Naive B cell (primary cell): ENCODE measurements at regions not wholly inside any gene's neighbourhood (a gene's known extent, or its start where the extent isn't known, plus 50 kb on each side); places are given as distances from the start of the nearest gene placed in this dataset.

ENCODE experiments used
- ATAC-seq, 2 donors: fragments of 150-1000 bp; cut with Tn5 transposase; 2 replicates each; pipeline ENCODE4 v1.10.0; 2021; ENCODE audit warnings: low read depth in 2 of 2, mild to moderate bottlenecking in 2 of 2, moderate library complexity in 2 of 2
- DNase-seq: peaks from one replicate; pipeline ENCODE4 v3.0.0; 2022
- H3K27ac Mint-ChIP-seq, 6 donors: one replicate each; pipeline ENCODE4 v1.8.0; 2020 to 2022; ENCODE audit warnings: mild to moderate bottlenecking in 6 of 6, mixed read lengths in 6 of 6, moderate library complexity in 5 of 6, inconsistent platforms in 2 of 6
- H3K27me3 Mint-ChIP-seq, 3 donors: one replicate each; pipeline ENCODE4 v1.8.0; 2021 to 2022; ENCODE audit warnings: mixed read lengths in 3 of 3, mild to moderate bottlenecking in 1 of 3
- H3K36me3 Mint-ChIP-seq, 2 donors: one replicate each; pipeline ENCODE4 v1.8.0; 2020 to 2022; ENCODE audit warnings: mixed read lengths in 2 of 2, inconsistent platforms in 1 of 2, mild to moderate bottlenecking in 1 of 2
- H3K4me1 Mint-ChIP-seq, 3 donors: one replicate each; pipeline ENCODE4 v1.8.0; 2020 to 2022; ENCODE audit warnings: mixed read lengths in 3 of 3, inconsistent platforms in 1 of 3, mild to moderate bottlenecking in 1 of 3, moderate library complexity in 1 of 3
- H3K4me3 Mint-ChIP-seq, 8 donors: one replicate each; pipeline ENCODE4 v1.8.0; 2020 to 2022; ENCODE audit warnings: mild to moderate bottlenecking in 8 of 8, mixed read lengths in 8 of 8, moderate library complexity in 8 of 8, inconsistent platforms in 2 of 8
- H3K9me3 Mint-ChIP-seq, 7 donors: one replicate each; pipeline ENCODE4 v1.8.0; 2020 to 2022; ENCODE audit warnings: mixed read lengths in 7 of 7, mild to moderate bottlenecking in 5 of 7, inconsistent platforms in 2 of 7, moderate library complexity in 1 of 7

DNA sequence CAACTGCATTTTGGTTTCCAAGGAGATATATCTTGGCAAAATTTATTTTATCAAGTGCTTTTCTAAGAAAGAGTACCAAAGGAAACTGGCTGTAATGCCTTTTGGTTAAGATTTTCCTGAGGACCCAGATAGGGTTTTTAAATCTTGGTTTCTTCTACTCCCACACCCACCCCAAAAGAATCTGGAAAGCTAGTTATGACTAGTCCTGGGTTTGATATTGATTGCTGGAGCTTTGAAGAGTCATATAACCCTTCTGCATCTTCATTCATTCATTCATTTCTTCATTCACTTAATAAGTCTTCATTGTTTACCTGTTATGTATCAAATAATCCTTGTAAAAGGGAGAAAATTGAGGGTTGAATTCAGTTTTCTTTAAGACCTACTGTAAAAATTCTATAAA lies 425.2 kb downstream of the PCNX1 start:
- H3K9me3 Mint-ChIP-seq: peaks cover 0 to 5% (median 0%) of the 10 kb centered on the region in 7 donors
- no peak for ATAC-seq

GRCh38 chr14:71333705-71334104 lies 426.4 kb downstream of the PCNX1 start:
- Mint-ChIP-seq H3K27me3 (no peaks in the 10 kb centered on the region), H3K9me3 (peaks cover 0 to 5% (median 0%) of the 10 kb centered on the region in 7 donors), H3K4me3 (peak overlapping the region in 3 of 8 donors; percentile 23 to 35 (median 30)), H3K27ac (peak overlapping the region in 4 of 6 donors; percentile 3 to 49 (median 36)), H3K4me1 (peaks cover 62 to 85% (median 82%) of the 10 kb centered on the region in 3 donors), H3K36me3 (peaks cover 27% of the 10 kb centered on the region in 2 donors)
- DNase-seq (no peak), ATAC-seq (no peak)

More for the DNA sequence above, 425.2 kb downstream of the PCNX1 start:
- H3K27ac Mint-ChIP-seq: peak overlapping the region in 2 of 6 donors; percentile 46 to 61
- H3K4me3 Mint-ChIP-seq: no peak overlapping the region
- peaks cover 18 to 21% of the 10 kb centered on the region in 2 donors for H3K36me3 Mint-ChIP-seq
- H3K4me1 Mint-ChIP-seq: peaks cover 66 to 88% (median 84%) of the 10 kb centered on the region in 3 donors
- DNase-seq: no peak
- no peaks in the 10 kb centered on the region for H3K27me3 Mint-ChIP-seq

DNA sequence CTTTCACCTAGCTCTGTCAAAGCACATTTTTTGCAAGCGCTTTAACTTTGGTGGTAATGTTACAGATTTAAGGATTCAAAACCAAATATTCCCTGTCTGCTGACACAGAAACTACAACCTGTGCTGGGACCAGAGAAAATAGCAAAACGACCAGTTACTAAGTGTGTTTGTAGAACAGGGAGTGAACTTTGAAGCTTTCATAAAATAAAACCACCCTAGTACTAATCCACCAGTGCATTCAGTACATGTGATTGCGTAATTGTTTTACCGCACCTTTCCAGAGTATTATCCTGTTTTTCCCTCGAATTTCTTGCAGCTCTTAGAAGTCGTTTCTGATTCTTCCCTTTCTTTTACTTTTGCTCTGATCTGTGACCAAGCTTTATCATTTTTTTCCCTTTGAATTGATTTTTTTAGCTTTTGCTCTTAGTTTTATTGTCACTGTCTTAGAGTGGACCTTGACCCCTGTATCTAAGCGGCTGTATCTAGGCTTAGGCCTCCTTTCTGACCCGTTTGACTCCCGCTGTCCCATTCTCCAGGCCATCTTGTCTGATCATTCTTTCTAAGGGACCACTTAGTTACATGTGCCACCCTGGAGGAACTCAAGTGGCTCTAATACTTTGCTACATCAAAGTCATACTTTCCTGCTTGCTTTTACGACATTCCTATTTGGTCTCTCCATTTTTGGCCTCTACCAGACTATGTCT lies 429.4 kb downstream of the PCNX1 start:
- H3K4me3 Mint-ChIP-seq: no peak overlapping the region
- peaks cover 0 to 5% (median 0%) of the 10 kb centered on the region in 7 donors for H3K9me3 Mint-ChIP-seq
- no peaks in the 10 kb centered on the region for H3K27me3 Mint-ChIP-seq
- peaks cover 24 to 27% of the 10 kb centered on the region in 2 donors for H3K36me3 Mint-ChIP-seq
- ATAC-seq (no peak), DNase-seq (no peak)
- H3K4me1 Mint-ChIP-seq: peaks cover 53 to 85% (median 84%) of the 10 kb centered on the region in 3 donors
- peak overlapping the region in 4 of 6 donors; percentile 28 to 63 (median 58) for H3K27ac Mint-ChIP-seq

GRCh38 chr14:71338153-71338552 lies 430.9 kb downstream of the PCNX1 start:
- no peaks in the 10 kb centered on the region for H3K27me3 Mint-ChIP-seq
- peaks cover 0 to 5% (median 0%) of the 10 kb centered on the region in 7 donors for H3K9me3 Mint-ChIP-seq
- ATAC-seq: no peak
- H3K4me3 Mint-ChIP-seq: no peak overlapping the region
- H3K36me3 Mint-ChIP-seq: peaks cover 24 to 27% of the 10 kb centered on the region in 2 donors
- peaks cover 46 to 89% (median 83%) of the 10 kb centered on the region in 3 donors for H3K4me1 Mint-ChIP-seq
- no peak for DNase-seq
- H3K27ac Mint-ChIP-seq: peak overlapping the region in 5 of 6 donors; percentile 54 to 86 (median 75)

GRCh38 chr14:71339650-71340415 lies 432.6 kb downstream of the PCNX1 start:
- H3K27me3 Mint-ChIP-seq: no peaks in the 10 kb centered on the region
- ATAC-seq (no peak), DNase-seq (no peak)
- peaks cover 49 to 90% (median 87%) of the 10 kb centered on the region in 3 donors for H3K4me1 Mint-ChIP-seq
- H3K27ac Mint-ChIP-seq: peak overlapping the region in 5 of 6 donors; percentile 17 to 87 (median 32)
- peak overlapping the region in 1 of 8 donors; percentile 3 for H3K4me3 Mint-ChIP-seq
- peaks cover 20 to 26% of the 10 kb centered on the region in 2 donors for H3K36me3 Mint-ChIP-seq
- no peaks in the 10 kb centered on the region for H3K9me3 Mint-ChIP-seq

GRCh38 chr14:71341156-71341555 lies 433.9 kb downstream of the PCNX1 start:
- Mint-ChIP-seq H3K4me3 (peak overlapping the region in 2 of 8 donors; percentile 8 to 19), H3K4me1 (peaks cover 46 to 87% (median 83%) of the 10 kb centered on the region in 3 donors), H3K36me3 (peaks cover 24 to 31% of the 10 kb centered on the region in 2 donors), H3K27me3 (no peaks in the 10 kb centered on the region), H3K27ac (peak overlapping the region in 3 of 6 donors; percentile 2 to 82 (median 35)), H3K9me3 (no peaks in the 10 kb centered on the region)
- ATAC-seq (no peak), DNase-seq (no peak)

GRCh38 chr14:71343724-71344123 lies 436.5 kb downstream of the PCNX1 start:
- ATAC-seq: no peak
- H3K4me3 Mint-ChIP-seq: no peak overlapping the region
- DNase-seq: no peak
- peaks cover 6 to 17% of the 10 kb centered on the region in 2 donors for H3K36me3 Mint-ChIP-seq
- H3K9me3 Mint-ChIP-seq: no peaks in the 10 kb centered on the region
- peak overlapping the region in 5 of 6 donors; percentile 47 to 89 (median 60) for H3K27ac Mint-ChIP-seq
- peaks cover 42 to 92% (median 83%) of the 10 kb centered on the region in 3 donors for H3K4me1 Mint-ChIP-seq
- H3K27me3 Mint-ChIP-seq: no peaks in the 10 kb centered on the region

- Mint-ChIP-seq H3K4me3 (peak overlapping the region in 1 of 8 donors; percentile 71), H3K9me3 (no peaks in the 10 kb centered on the region), H3K27me3 (no peaks in the 10 kb centered on the region), H3K4me1 (peaks cover 49 to 93% (median 84%) of the 10 kb centered on the region in 3 donors), H3K36me3 (peaks cover 6 to 16% of the 10 kb centered on the region in 2 donors), H3K27ac (peak overlapping the region; percentile 42 to 89 (median 66))
- ATAC-seq: no peak
- no peak for DNase-seq
Observed at GRCh38 chr14:71344506-71344905, 437.2 kb downstream of the PCNX1 start.

- Mint-ChIP-seq H3K9me3 (peaks cover 0 to under 1% (median 0%) of the 10 kb centered on the region in 7 donors), H3K4me3 (peak overlapping the region in 4 of 8 donors; percentile 0 to 59 (median 16)), H3K4me1 (peaks cover 59 to 92% (median 86%) of the 10 kb centered on the region in 3 donors), H3K27me3 (no peaks in the 10 kb centered on the region), H3K36me3 (peaks cover 9 to 20% of the 10 kb centered on the region in 2 donors), H3K27ac (peak overlapping the region in 4 of 6 donors; percentile 27 to 92 (median 70))
- ATAC-seq (peak; percentile 20 to 57), DNase-seq (no peak)
Observed at GRCh38 chr14:71346685-71347084, 439.4 kb downstream of the PCNX1 start.

- ATAC-seq (peak in 1 of 2 donors; percentile 42), DNase-seq (no peak)
- H3K9me3 Mint-ChIP-seq: peaks cover 0 to 4% (median 2%) of the 10 kb centered on the region in 7 donors
- H3K4me1 Mint-ChIP-seq: peaks cover 63 to 95% (median 87%) of the 10 kb centered on the region in 3 donors
- peaks cover 26 to 32% of the 10 kb centered on the region in 2 donors for H3K36me3 Mint-ChIP-seq
- peak overlapping the region in 2 of 8 donors; percentile 7 to 38 for H3K4me3 Mint-ChIP-seq
- peak overlapping the region in 5 of 6 donors; percentile 4 to 98 (median 63) for H3K27ac Mint-ChIP-seq
- H3K27me3 Mint-ChIP-seq: no peaks in the 10 kb centered on the region
Observed at GRCh38 chr14:71348394-71348793, 441.1 kb downstream of the PCNX1 start.

DNA sequence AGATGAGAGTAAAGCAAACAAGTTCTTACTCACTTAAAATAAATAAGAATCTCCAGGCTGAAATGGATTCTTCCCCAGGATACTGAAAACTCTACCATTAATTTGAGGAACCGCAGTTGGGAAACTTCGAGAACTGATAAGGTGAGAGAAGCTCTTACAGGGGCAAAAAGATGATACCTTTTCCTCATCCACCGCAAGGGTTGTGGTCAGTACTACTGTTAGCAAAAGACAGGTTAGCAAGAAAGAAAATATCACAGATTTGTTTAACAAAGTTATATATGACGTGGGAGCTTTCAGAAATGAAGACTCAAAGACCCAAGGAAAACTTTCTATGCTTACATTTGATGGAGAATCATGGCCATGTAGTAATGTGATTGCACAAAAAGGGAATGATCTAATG lies 441.6 kb downstream of the PCNX1 start:
- Mint-ChIP-seq H3K4me1 (peaks cover 62 to 95% (median 87%) of the 10 kb centered on the region in 3 donors), H3K27me3 (no peaks in the 10 kb centered on the region), H3K36me3 (peaks cover 29 to 33% of the 10 kb centered on the region in 2 donors), H3K4me3 (peak overlapping the region in 2 of 8 donors; percentile 3 to 18), H3K9me3 (peaks cover 0 to 5% (median 2%) of the 10 kb centered on the region in 7 donors), H3K27ac (peak overlapping the region; percentile 4 to 98 (median 41))
- DNase-seq (no peak), ATAC-seq (peak in 1 of 2 donors; percentile 27)

- DNase-seq: no peak
- H3K4me3 Mint-ChIP-seq: peak overlapping the region in 1 of 8 donors; percentile 34
- peaks cover 24 to 29% of the 10 kb centered on the region in 2 donors for H3K36me3 Mint-ChIP-seq
- no peaks in the 10 kb centered on the region for H3K27me3 Mint-ChIP-seq
- peaks cover 69 to 94% (median 89%) of the 10 kb centered on the region in 3 donors for H3K4me1 Mint-ChIP-seq
- ATAC-seq: no peak
- peak overlapping the region in 5 of 6 donors; percentile 60 to 98 (median 89) for H3K27ac Mint-ChIP-seq
- peaks cover 3 to 13% (median 5%) of the 10 kb centered on the region in 7 donors for H3K9me3 Mint-ChIP-seq
Observed at GRCh38 chr14:71354142-71354541, 446.9 kb downstream of the PCNX1 start.

DNA sequence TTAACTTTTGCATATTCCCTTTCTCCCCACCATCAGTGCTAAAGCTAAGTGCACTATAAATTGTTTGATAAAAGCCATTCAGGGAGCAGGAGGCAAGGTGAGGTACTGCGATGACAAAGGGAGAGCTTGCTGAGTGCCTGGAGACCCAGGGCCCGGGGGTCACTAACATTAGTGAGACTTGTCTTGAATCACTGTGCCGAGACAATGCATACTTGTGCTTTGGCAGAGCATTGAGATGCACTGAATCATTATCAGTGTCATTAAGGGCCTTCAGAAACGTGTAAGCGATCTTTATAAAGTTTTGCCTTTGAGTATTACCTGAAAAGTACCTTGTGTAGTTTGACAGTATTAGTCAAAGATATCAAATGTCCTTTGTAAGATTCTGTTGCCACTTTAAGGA lies 447.5 kb downstream of the PCNX1 start:
- Mint-ChIP-seq H3K9me3 (peaks cover 5 to 19% (median 7%) of the 10 kb centered on the region in 7 donors), H3K27ac (peak overlapping the region; percentile 86 to 98 (median 94)), H3K4me3 (peak overlapping the region in 4 of 8 donors; percentile 66 to 88 (median 69)), H3K36me3 (peaks cover 30 to 35% of the 10 kb centered on the region in 2 donors), H3K4me1 (peaks cover 69 to 94% (median 89%) of the 10 kb centered on the region in 3 donors), H3K27me3 (no peaks in the 10 kb centered on the region)
- ATAC-seq (no peak), DNase-seq (no peak)
